Loucy (cell line): ENCODE measurements at regions not wholly inside any gene's neighbourhood (a gene's known extent, or its start where the extent isn't known, plus 50 kb on each side); places are given as distances from the start of the nearest gene placed in this dataset.

Experiments used
- H2AFZ ChIP-seq: fragments of 200-600 bp; sonication (generic); 2 replicates; pipeline ENCODE4 v1.6.0; 2016; ENCODE audit warnings: antibody characterized with exemption, mild to moderate bottlenecking, low read length, moderate library complexity
- H3F3A ChIP-seq: fragments of 200-600 bp; 2 replicates; pipeline ENCODE4 v1.6.0; 2016; ENCODE audit warnings: antibody characterized with exemption, low read depth, mild to moderate bottlenecking
- H3K27me3 ChIP-seq: fragments of 200-600 bp; sonication (generic); 2 replicates; pipeline ENCODE4 v1.6.1; 2014; ENCODE audit warnings: low read length, mild to moderate bottlenecking; ENCODE audit not compliant: insufficient read depth, poor library complexity, severe bottlenecking
- H3K36me3 ChIP-seq: fragments of 200-600 bp; sonication (generic); 2 replicates; pipeline ENCODE4 v1.6.1; 2016; ENCODE audit warnings: low read length; ENCODE audit not compliant: insufficient read depth
- H3K4me1 ChIP-seq: fragments of 200-600 bp; sonication (generic); 2 replicates; pipeline ENCODE4 v1.5.1; 2014; ENCODE audit warnings: low read length, mild to moderate bottlenecking; ENCODE audit not compliant: insufficient read depth, poor library complexity, severe bottlenecking
- H3K4me2 ChIP-seq: fragments of 200-600 bp; sonication (generic); 2 replicates; pipeline ENCODE4 v1.6.0; 2014; ENCODE audit warnings: antibody characterized with exemption, low read length, low read depth, mild to moderate bottlenecking; ENCODE audit not compliant: poor library complexity, severe bottlenecking
- H3K4me3 ChIP-seq: fragments of 200-600 bp; sonication (generic); 2 replicates; pipeline ENCODE4 v1.5.1; 2014; ENCODE audit warnings: low read length, mild to moderate bottlenecking, mixed read lengths; ENCODE audit not compliant: poor library complexity, severe bottlenecking
- H3K79me2 ChIP-seq: fragments of 200-600 bp; sonication (generic); 2 replicates; pipeline ENCODE4 v1.6.1; 2014; ENCODE audit warnings: low read length; ENCODE audit not compliant: insufficient read depth
- H3K9ac ChIP-seq: fragments of 200-600 bp; sonication (generic); 2 replicates; pipeline ENCODE4 v1.6.0; 2014; ENCODE audit warnings: mild to moderate bottlenecking, low read depth, low read length, moderate library complexity; ENCODE audit not compliant: poor library complexity, severe bottlenecking
- H3K9me2 ChIP-seq: fragments of 200-600 bp; sonication (generic); replicated peaks from 2 replicates; pipeline ENCODE4 v1.6.1; 2016; ENCODE audit warnings: low read depth, low read length, mixed read lengths
- H3K9me3 ChIP-seq: fragments of 200-600 bp; sonication (generic); 2 replicates; pipeline ENCODE4 v1.6.1; 2014; ENCODE audit warnings: mild to moderate bottlenecking, antibody characterized with exemption, low read length, low read depth; ENCODE audit not compliant: insufficient read depth
- H4K20me1 ChIP-seq: fragments of 200-600 bp; sonication (generic); 2 replicates; pipeline ENCODE4 v1.6.0; 2014; ENCODE audit warnings: antibody characterized with exemption, low read length, mild to moderate bottlenecking; ENCODE audit not compliant: insufficient read depth, poor library complexity, severe bottlenecking
- EZH2phosphoT487 ChIP-seq: fragments of 200-600 bp; IDR thresholded peaks from 2 replicates; pipeline ENCODE4 v1.6.1; 2018; ENCODE audit warnings: antibody characterized with exemption, mild to moderate bottlenecking, moderate library complexity, borderline replicate concordance
- TF ChIP-seq, protein P1 (sequence below): fragments of 200-600 bp; sonication (generic); conservative IDR thresholded peaks from 2 replicates; pipeline ENCODE4 v1.5.1; 2014; ENCODE audit warnings: mild to moderate bottlenecking, antibody characterized with exemption, low read length

DNA sequence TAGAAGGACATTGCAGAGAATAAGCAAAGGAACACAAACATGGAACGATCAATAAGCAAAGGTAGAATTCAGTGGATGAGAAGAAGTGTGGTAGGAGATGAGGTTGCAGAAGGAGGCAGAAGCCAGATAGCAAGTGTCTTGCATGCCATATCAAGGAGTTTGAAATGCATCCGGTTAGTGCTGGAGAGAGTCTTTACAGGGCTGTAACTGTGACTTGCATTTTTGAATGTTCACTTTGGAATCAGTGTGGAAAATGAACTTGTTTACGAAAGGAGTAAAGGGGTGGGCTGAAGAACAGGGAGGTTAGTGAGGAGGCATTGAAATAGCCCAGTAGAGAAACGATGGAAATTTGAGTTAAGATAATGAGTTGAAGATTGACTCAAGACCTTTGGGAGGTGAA, 90.7 kb upstream of the MBNL2 start:
- H3K27me3 ChIP-seq = no peaks in the 10 kb centered on the region
- H3K36me3 ChIP-seq = no peaks in the 10 kb centered on the region
- no peaks in the 10 kb centered on the region for H3F3A ChIP-seq
- no peaks in the 10 kb centered on the region for H3K79me2 ChIP-seq
- no peak overlapping the region for H3K9ac ChIP-seq
- H3K4me1 ChIP-seq = no peaks in the 10 kb centered on the region
- no peak overlapping the region for H3K4me3 ChIP-seq
- H4K20me1 ChIP-seq = no peaks in the 10 kb centered on the region
- no peaks in the 10 kb centered on the region for H3K9me2 ChIP-seq
- no peak overlapping the region for H3K4me2 ChIP-seq
- no peaks in the 10 kb centered on the region for H3K9me3 ChIP-seq
- no peak overlapping the region for H2AFZ ChIP-seq
- TF ChIP-seq EZH2phosphoT487 = no peak
- TF ChIP-seq, protein P1, sequence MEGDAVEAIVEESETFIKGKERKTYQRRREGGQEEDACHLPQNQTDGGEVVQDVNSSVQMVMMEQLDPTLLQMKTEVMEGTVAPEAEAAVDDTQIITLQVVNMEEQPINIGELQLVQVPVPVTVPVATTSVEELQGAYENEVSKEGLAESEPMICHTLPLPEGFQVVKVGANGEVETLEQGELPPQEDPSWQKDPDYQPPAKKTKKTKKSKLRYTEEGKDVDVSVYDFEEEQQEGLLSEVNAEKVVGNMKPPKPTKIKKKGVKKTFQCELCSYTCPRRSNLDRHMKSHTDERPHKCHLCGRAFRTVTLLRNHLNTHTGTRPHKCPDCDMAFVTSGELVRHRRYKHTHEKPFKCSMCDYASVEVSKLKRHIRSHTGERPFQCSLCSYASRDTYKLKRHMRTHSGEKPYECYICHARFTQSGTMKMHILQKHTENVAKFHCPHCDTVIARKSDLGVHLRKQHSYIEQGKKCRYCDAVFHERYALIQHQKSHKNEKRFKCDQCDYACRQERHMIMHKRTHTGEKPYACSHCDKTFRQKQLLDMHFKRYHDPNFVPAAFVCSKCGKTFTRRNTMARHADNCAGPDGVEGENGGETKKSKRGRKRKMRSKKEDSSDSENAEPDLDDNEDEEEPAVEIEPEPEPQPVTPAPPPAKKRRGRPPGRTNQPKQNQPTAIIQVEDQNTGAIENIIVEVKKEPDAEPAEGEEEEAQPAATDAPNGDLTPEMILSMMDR = no peak

DNA sequence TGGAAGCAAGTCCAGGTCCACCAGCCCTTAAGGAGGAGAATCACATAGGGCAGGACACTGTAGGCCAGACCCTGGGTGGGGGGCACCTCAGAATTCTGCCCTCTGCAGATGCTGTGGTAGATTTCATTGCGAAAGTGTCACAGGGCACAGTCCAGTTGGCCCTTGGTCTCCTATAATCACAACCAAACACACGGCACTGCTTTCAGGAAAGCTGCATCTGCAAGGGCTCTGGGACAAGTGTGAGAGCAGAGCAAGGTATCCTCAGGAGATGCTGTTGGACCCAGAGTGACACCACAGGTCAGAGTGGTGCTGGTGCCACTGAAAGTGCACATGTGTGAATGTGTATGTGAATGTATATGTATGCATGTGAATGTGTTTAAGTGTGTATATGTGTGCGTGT, 88.6 kb upstream of the MBNL2 start:
- Histone ChIP-seq H3K79me2 (no peaks in the 10 kb centered on the region), H3K9ac (no peak overlapping the region), H3K4me1 (no peaks in the 10 kb centered on the region), H3K27me3 (no peaks in the 10 kb centered on the region), H3K4me2 (no peak overlapping the region), H3K36me3 (no peaks in the 10 kb centered on the region), H4K20me1 (no peaks in the 10 kb centered on the region), H2AFZ (no peak overlapping the region), H3K9me3 (no peaks in the 10 kb centered on the region), H3K9me2 (no peaks in the 10 kb centered on the region), H3K4me3 (no peak overlapping the region), H3F3A (no peaks in the 10 kb centered on the region)
- TF ChIP-seq, protein P1 = no peak
- no peak for TF ChIP-seq EZH2phosphoT487

- H2AFZ ChIP-seq = no peak overlapping the region
- no peaks in the 10 kb centered on the region for H3K36me3 ChIP-seq
- no peak overlapping the region for H3K4me2 ChIP-seq
- no peaks in the 10 kb centered on the region for H3K4me1 ChIP-seq
- no peaks in the 10 kb centered on the region for H3K27me3 ChIP-seq
- H4K20me1 ChIP-seq = no peaks in the 10 kb centered on the region
- no peak overlapping the region for H3K4me3 ChIP-seq
- H3F3A ChIP-seq = no peaks in the 10 kb centered on the region
- TF ChIP-seq, protein P1 = no peak
- no peak for TF ChIP-seq EZH2phosphoT487
- no peak overlapping the region for H3K9ac ChIP-seq
- no peaks in the 10 kb centered on the region for H3K79me2 ChIP-seq
- no peaks in the 10 kb centered on the region for H3K9me3 ChIP-seq
- H3K9me2 ChIP-seq = no peaks in the 10 kb centered on the region
These were observed 88.2 kb upstream of the MBNL2 start for GRCh38 chr13:97133955-97134354.
